GM21528 (cell line): ENCODE measurements at regions not wholly inside any gene's neighbourhood (a gene's known extent, or its start where the extent isn't known, plus 50 kb on each side); places are given as distances from the start of the nearest gene placed in this dataset.
"Not testable (repeated sequence)": the region's sequence is repeated elsewhere in the genome, so short reads cannot be mapped to it uniquely, and the experiment has no call there.

ENCODE experiments used
- ATAC-seq: cut with Tn5 transposase; IDR thresholded peaks from one replicate; pipeline ENCODE4 v1.9.1; 2021; ENCODE audit warnings: mild to moderate bottlenecking, moderate library complexity; ENCODE audit not compliant: unreplicated experiment, low FRiP score

DNA sequence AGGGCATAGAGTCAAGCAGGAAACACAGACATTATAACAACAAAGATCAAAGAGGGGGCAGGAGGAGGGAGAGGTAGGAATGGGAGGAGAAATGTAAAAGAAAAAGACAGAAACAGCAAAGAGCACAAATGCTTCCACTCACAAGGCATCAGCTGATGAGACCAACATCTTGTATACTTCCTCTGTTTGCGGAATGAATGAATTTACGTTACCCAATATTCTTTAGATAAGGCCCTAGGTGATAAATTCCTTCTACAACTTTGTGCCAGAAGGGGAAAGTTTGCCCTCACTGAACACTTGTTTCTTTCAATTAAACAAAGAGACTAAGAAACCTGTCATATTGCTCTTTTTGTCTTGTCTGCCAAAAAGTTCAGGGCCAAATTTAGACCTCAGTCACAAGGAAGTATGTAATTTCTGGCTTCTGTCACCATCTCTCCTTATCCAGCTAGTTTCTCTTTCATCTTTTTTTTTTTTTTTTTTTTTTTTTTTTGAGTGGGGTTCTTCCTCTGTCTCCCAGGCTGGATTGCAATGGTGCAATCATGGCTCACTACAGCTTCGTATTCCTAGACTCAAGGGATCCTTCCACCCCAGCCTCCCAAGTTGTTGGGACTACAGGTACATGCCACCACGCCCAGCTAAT lies 116.4 kb upstream of the NANOS1 start:
- ATAC-seq = no peak

DNA sequence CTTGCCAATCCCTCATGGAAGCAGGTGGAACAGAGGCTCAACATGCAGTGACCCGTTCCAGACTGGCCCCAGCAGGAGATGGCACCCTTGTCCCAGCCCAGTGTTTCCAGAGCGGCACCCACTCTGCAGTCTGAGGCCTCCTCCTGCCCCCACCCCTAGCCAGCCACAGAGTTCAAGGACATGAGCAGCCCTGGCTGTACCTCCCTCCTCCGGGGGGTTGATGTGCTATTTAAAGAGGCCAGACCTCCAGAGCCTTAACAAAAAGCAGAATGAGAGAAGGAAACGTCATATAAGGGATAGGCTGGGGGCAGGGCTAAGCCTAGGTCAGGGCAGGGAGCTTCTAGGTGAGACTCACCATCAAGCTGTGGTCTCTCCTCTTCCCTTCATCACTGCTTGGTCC lies 115.7 kb upstream of the NANOS1 start:
- ATAC-seq = no peak

DNA sequence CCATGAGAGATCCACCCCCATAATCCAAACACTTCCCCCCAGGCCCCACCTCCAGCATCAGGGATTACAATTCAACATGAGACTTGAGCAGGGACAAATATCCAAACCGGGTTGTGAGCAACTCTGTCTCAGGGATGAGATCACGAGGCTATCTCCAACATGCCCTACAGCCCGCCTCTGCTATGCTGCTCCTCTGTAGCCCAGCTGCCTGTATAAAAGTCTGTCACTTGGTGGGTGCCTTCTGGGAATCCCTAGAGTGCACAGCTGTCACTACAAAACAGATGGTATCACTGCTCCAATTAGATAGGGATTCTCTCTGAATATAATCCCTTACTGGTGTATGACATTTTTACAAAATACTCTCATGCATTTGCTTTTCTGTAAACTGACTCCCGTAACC lies 114.9 kb upstream of the NANOS1 start:
- no peak for ATAC-seq

DNA sequence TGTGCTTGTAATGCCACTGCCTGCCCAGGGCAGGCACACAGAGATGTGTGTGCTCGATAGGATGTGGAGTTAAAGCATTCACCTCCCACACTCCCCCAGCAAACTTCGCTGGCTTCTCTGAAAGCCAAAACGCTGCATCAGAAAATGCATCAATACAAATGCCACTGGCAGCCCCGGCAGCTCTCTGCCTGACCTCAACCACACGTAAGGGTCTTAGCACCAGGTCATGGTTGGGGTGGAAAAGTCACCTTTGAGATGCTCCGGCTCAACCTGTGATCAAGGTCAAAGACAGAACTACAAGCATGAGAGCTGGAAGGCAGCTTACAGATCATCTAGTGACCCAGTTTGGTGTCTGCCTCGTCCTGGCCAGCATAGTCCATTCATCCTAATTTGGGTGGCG lies 114.4 kb upstream of the NANOS1 start:
- ATAC-seq = no peak

DNA sequence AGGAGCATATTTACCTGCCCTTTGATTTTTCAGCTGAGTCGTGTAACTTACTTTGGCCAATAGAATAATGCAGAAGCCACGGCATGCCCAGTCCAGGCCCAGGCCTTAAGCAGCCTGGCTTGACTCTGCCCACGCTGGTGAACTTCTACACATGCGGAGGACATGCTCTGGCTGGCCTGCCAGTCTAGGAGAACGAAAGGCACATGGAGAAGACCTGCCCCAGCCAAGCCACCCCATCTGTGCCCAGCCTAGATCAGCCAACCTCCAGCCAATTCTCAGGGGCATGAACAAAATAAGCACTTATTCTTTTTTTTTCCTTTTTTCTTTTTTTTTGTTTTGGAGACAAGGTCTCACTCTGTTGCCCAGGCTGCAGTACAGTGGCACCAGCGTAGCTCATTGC lies 112.7 kb upstream of the NANOS1 start:
- no peak for ATAC-seq

DNA sequence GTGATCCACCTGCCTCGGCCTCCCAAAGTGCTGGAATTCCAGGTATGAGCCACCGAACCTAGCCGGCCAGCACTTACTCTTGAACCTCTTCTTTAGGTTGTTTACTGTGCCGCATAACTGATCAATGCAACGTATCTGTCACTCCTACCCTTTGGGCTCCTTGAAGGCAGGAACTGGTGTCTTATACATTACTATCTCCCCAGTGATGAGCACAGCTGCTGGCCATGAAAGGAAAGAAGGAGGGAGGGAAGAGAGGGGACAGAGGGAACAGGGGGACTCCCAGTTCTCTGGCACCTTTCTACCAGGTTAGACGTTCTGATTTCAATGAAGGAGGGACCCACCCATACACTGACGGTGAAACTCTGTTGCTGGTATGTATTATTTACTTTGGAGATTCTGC lies 111.8 kb upstream of the NANOS1 start:
- ATAC-seq = no peak

DNA sequence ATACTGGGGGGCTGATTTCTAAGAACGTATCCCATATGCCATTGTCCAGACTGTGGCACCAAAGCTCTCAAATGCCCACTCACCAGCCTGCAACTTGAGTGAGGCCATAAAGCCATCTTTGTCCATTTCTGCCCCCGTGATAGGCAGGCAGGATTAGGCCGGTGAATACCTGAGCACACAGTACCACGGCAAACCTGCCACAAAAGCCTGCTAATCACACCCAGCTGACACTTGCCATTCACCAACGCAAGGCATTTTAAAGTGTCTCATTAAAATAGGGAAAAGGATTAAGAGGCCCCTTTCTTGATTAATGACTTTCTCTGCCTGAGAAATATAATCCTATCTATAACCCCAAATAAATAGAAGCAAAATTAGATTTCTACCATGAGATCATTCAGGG lies 111.4 kb upstream of the NANOS1 start:
- ATAC-seq = no peak

DNA sequence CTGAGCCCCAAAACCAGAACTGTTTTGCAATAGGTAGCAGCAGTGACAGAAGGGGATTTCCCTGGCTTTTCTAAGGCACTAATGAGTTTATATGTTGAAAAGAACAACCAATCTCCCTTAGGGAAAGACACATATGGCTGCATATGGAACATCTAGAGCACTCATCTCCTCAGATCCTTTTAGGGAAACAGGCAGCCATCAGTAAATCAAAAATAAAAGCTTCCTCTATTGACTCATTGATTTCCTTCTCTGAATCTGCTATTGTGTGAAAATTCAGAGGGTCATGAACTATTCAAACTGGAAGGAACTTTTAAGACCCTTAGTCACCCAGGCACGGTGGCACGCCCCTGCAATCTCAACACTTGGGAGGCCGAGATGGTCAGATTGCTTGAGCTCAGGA lies 110.9 kb upstream of the NANOS1 start:
- no peak for ATAC-seq

DNA sequence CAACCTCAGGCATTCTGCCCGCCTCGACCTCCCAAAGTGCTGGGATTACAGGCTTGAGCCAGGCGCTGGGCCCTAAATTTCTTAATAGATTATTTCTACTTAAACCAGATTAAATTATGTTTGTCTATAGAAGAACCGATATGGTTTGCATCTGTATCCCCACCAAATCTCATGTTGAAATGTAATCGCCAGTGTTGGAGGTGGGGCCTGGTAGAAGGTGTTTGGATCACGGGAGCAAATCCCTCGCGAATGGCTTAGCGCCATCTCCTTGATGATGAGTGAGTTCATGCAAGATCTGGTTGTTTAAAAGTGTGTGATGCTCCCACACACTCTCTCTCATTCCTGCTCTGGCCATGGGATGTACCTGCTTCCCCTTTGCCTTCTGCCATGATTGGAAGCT lies 109.3 kb upstream of the NANOS1 start:
- ATAC-seq = no peak

DNA sequence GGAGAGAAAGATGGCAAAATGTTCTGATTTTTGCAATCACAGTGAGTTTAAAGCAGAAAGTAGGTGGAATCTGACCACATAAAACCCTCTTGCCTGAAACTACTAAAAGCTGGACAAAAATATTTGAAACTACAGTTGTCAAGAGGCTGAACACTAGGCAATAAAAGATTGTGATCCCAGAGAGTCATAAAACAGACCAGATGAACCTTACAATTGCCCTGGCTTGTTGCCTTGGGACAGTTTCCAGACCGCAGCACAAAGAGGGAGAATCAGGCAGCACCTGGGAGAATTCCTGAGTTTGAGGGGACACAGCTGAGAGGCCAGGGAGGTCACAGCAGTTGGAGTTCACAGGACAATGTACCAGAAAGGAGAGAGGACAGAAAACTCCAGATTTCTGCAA lies 107.3 kb upstream of the NANOS1 start:
- ATAC-seq = no peak

DNA sequence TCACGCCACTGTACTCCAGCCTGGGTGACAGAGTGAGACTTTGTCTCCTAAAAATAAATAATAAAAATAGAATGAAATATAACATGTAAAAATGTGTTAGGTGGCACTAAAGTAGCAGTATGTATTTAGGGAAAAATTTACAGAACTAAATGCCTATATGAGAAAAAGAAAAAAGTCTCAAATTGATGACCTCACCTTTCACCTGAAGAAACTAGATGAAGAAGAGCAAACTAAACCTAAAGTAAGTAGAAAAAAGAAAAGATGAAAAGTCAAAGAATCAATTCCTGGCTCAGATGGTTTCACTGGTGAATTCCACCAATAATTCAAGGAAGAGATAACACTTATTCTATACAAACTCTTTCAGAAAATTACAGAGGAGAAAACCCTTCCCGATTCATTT lies 106.5 kb upstream of the NANOS1 start:
- no peak for ATAC-seq

DNA sequence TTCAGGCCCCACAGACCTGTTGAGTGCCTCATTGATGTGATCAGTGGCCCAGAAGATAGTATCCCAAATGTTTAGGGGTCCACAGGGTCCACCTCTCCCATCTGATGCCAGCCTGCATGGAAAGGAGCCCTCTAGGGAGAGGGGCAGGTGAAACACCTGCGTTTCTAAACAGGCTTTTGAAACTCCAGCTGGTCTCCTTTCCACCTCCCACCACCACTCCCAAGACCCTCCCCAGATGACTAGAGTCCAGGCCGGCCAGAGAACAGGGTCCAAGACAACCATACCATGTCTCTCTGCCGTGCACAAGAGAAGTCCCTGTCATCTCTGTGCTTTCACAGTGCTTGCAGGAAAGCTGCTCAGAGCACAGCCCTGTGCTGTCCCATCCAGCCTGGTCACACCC lies 105.0 kb upstream of the NANOS1 start:
- no peak for ATAC-seq

DNA sequence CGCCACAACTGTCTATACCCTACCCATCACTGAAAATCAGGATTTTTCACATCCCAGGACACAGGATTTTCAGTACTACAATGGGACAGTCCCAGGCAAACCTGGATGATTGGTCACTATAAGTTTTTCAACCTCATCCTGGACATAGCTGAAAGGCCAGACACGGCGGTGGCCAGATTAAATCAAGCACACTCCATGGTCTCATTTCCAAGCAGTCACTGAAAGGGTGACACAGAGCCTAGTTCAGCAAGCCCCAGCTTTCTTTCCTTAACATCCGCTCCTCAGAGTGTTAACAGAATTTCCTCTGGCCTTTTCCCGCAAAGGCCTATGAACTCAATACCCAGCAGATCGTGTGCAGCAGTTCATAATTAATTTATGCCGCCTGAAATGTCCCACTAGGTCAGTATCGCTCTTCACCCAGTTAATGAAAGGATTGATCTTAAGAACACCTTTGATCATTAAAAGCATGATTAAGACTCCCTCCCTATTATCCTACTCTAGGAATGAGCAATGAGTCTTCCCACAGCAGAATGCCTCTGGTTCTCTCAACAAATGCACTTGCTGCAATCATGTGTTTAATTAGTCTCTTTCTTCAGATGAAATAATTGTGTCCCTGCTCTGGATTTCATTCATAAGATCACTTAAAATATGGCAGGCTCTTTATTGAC lies 104.0 kb upstream of the NANOS1 start:
- ATAC-seq = no peak

DNA sequence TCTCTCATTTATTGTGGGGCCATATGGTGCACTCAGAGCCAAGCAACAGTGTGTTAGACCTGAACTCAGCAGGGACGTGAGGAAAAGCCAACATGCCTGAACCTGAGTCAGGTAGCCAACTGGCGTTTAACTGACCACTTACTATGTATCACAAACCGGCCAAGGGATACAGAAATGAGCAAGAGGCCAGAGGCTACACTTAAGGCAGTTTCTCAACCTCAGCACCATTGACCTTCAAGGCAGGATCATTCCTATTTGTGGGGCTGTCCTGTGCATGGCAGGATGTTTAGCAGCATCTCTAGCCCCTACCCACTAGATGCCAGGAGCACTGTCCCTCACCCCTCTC lies 103.5 kb upstream of the NANOS1 start:
- no peak for ATAC-seq

DNA sequence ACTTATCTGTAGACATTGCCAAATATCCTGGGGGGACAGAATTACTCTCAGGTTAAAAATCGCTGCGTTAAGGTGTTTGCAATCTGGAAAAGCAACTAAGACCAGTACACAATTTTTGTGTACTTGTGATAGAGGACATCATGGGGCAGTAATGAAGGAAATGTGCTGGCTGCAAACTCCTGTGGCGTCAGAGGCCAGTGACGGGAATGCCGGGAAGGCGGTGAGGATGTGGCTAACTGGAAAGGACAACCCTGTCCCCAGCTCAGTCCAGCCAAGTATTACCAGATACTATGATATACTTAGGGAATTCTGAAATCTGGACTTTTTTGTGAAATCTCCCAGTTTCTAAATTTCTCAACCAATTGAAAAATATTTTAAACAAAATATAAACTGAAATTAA lies 103.1 kb upstream of the NANOS1 start:
- ATAC-seq = no peak

DNA sequence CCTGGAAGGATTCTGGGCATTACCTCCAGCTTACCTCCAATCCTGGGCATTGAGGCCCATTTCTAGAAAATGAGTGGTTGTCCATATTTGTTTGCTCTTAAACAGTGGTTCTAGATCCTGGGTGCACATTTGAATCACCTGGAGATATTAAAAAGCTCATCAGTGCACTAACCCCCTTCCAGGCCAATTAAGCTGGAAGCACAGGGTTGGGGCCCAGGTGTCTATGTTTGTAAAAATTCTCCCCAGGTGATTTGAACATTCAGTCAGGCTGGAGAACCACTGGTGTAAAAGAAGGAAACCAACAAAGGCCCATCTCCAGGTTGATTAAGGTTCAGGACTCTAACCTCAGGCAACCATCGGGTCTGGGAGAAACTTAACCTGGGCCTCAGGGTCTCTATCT lies 102.6 kb upstream of the NANOS1 start:
- ATAC-seq = no peak

DNA sequence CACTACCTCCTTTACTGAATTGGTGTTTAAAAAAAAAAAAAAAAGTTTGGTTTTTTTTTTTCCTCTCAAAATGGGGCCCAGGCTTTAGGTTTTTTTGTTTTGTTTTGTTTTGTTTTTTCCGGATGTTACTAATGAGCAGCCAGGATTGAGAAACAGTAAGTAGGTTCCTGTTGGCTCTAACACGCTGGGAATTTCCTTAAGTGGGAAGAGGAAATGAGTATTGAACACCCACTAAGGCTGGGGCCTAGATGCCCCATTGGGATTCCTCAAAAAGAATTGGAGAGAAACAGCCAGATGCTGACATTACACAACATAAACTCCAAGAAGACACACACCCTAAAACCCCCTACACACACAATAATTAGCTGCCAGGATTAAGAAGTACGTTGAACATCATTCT lies 102.2 kb upstream of the NANOS1 start:
- no peak for ATAC-seq

DNA sequence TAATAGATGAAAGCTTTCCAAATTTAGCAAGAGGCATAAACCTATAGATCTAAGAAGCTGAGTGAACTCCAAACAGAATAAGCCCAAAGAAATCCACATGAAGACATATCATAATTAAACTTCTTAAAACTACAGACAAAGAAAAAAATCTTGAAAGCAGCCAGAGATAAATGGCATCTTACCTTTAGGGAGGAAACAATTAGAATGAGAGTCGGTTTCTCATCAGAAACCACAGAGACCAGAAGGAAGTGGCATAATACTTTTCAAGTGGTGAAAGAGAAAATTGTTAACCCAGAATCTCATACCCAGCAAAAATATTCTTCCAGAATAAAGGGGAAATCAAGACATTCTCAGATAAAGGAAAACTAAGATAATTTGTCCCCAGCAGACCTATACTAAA lies 98.9 kb upstream of the NANOS1 start:
- ATAC-seq = no peak

DNA sequence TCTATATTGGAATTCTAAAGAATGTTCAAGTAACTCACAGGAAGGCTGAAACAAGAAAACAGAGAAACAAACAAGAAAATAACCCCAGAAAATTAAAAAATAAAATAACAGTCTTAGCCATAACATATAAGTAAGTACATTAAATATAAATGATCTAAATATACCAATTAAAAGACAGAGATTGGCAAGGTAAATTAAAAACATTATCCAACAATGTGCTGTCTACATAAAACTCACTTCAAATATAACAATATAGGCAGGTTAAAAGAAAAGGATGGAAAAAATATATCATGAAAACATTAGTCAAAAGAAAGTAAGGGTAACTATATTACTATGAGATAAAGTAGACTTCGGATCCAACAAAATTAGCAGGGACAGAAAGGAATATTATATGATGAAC lies 98.1 kb upstream of the NANOS1 start:
- no peak for ATAC-seq

DNA sequence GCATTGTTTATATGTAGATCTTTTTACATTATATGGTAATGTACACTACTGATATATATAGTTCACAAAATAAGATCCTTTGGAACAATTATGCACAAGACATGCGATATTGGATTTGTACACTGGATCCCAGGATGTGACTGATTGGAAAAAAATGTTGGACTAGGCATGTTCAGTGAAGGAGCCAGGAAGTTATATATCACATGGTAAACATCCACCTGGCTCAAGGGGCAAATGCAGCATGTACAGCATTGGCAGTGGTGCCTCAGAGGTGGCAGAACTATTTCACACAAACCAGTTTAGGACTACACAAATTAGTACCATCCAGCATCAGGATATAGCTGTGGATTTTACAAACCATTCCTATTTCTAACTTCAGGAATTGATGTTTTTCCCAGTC lies 97.4 kb upstream of the NANOS1 start:
- ATAC-seq = not testable (repeated sequence)

DNA sequence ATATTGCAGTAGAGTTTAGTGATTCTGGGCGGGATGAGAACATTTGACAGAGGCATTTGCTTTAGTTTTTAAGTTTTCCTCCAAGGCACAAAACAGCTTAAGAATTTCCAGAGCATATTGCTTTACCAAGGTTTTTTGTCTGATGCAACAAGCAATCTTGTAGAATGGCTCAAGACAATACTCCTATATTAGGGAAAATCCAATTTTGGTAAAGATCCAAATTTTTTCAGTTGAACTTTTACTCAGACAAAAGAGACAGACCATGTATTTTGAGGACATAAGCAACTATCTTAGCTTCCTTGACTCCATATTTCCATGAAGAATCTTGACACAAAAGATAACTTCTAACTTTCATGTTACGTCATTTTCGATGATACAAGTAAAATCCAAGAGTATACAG lies 92.3 kb upstream of the NANOS1 start:
- ATAC-seq = no peak

DNA sequence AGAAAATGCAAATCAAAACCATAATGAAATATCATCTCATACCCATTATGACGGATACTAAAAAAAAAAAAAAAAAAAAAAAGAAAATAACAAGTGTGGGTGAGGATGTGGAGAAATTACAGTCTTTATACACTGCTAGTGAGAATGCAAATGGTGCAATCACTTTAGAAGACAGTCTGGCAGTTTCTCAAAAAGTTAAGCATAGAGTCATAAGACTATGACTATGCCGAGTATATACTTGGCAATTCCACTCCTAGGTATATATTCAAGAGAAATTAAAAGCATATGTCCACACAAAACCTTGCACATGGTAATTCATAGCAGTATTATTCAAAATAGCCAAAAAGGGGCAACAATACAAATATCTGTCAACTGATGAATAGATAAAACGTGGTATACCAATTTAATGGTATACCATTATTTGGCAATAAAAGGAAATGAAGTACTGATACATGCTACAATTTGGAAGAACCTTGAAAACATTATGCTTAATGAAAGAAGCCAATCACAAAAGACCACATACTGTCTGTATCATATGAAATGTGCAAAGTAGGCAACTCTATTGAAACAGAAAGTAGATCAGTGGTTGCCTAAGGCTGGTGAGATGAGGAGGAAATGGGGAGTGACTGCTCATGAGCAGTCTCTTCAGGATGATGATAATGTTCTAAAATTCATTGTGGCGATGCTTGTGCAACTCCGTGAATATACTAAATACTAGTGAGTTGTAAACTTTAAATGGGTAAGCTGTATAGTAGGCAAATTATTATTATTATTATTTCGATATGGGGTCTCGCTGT lies 90.1 kb upstream of the NANOS1 start:
- no peak for ATAC-seq
